Neural cell (in vitro differentiated cells): ENCODE measurements at regions not wholly inside any gene's neighbourhood (a gene's known extent, or its start where the extent isn't known, plus 50 kb on each side); places are given as distances from the start of the nearest gene placed in this dataset.

Experiments
- EP300 ChIP-seq: fragments of 450-650 bp; conservative IDR thresholded peaks from 2 replicates; pipeline ENCODE4 v1.6.1; 2014; ENCODE audit warnings: antibody characterized with exemption, mild to moderate bottlenecking, moderate library complexity; ENCODE audit not compliant: poor library complexity, severe bottlenecking
- MXI1 ChIP-seq: fragments of 450-650 bp; conservative IDR thresholded peaks from 2 replicates; pipeline ENCODE4 v1.6.1; 2014; ENCODE audit warnings: antibody characterized with exemption, mild to moderate bottlenecking; ENCODE audit not compliant: poor library complexity, severe bottlenecking
- POLR2AphosphoS5 ChIP-seq: IDR thresholded peaks from 2 replicates; pipeline ENCODE4 v1.6.1; 2012
- SMC3 ChIP-seq: fragments of 450-650 bp; conservative IDR thresholded peaks from 2 replicates; pipeline ENCODE4 v1.6.1; 2014; ENCODE audit warnings: antibody characterized with exemption, mild to moderate bottlenecking, moderate library complexity; ENCODE audit not compliant: poor library complexity
- TAF1 ChIP-seq: IDR thresholded peaks from 2 replicates; pipeline ENCODE4 v1.6.1; 2012; ENCODE audit warnings: low read depth
- TF ChIP-seq, protein P1 (sequence below): fragments of 450-650 bp; IDR thresholded peaks from 2 replicates; pipeline ENCODE4 v1.5.1; 2014; ENCODE audit warnings: antibody characterized with exemption, mild to moderate bottlenecking, moderate library complexity; ENCODE audit not compliant: poor library complexity, severe bottlenecking
- TF ChIP-seq, protein P2 (sequence below): IDR thresholded peaks from 2 replicates; pipeline ENCODE4 v1.6.1; 2012; ENCODE audit warnings: borderline replicate concordance

DNA sequence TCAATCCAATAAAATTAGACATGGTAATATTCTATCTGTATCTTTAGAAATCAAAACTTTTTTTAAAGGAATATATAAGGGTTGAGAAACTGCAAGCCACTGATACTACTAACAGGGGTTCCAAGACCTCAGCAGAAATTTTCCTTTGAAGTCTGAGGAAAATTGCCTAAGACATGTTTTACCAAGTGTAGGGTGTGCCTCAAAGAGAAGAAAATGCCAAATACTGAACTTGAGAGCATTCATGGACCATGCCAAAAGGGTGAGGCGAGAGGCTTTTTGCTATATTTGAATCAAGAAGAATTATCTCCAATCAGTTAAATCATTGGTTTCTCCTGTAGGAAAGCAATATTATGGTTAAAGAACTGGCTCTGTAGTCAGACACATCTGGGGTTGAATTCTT, 207.9 kb upstream of the B3GALT2 start:
- TF ChIP-seq, protein P1, sequence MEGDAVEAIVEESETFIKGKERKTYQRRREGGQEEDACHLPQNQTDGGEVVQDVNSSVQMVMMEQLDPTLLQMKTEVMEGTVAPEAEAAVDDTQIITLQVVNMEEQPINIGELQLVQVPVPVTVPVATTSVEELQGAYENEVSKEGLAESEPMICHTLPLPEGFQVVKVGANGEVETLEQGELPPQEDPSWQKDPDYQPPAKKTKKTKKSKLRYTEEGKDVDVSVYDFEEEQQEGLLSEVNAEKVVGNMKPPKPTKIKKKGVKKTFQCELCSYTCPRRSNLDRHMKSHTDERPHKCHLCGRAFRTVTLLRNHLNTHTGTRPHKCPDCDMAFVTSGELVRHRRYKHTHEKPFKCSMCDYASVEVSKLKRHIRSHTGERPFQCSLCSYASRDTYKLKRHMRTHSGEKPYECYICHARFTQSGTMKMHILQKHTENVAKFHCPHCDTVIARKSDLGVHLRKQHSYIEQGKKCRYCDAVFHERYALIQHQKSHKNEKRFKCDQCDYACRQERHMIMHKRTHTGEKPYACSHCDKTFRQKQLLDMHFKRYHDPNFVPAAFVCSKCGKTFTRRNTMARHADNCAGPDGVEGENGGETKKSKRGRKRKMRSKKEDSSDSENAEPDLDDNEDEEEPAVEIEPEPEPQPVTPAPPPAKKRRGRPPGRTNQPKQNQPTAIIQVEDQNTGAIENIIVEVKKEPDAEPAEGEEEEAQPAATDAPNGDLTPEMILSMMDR = no peak
- TF ChIP-seq EP300 = no peak
- TF ChIP-seq MXI1 = no peak
- TF ChIP-seq POLR2AphosphoS5 = no peak
- TF ChIP-seq, protein P2, sequence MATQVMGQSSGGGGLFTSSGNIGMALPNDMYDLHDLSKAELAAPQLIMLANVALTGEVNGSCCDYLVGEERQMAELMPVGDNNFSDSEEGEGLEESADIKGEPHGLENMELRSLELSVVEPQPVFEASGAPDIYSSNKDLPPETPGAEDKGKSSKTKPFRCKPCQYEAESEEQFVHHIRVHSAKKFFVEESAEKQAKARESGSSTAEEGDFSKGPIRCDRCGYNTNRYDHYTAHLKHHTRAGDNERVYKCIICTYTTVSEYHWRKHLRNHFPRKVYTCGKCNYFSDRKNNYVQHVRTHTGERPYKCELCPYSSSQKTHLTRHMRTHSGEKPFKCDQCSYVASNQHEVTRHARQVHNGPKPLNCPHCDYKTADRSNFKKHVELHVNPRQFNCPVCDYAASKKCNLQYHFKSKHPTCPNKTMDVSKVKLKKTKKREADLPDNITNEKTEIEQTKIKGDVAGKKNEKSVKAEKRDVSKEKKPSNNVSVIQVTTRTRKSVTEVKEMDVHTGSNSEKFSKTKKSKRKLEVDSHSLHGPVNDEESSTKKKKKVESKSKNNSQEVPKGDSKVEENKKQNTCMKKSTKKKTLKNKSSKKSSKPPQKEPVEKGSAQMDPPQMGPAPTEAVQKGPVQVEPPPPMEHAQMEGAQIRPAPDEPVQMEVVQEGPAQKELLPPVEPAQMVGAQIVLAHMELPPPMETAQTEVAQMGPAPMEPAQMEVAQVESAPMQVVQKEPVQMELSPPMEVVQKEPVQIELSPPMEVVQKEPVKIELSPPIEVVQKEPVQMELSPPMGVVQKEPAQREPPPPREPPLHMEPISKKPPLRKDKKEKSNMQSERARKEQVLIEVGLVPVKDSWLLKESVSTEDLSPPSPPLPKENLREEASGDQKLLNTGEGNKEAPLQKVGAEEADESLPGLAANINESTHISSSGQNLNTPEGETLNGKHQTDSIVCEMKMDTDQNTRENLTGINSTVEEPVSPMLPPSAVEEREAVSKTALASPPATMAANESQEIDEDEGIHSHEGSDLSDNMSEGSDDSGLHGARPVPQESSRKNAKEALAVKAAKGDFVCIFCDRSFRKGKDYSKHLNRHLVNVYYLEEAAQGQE = no peak
- no peak for TF ChIP-seq SMC3
- no peak for TF ChIP-seq TAF1
